ENCODE measurements at regions not wholly inside any gene's neighbourhood (a gene's known extent, or its start where the extent isn't known, plus 50 kb on each side); places are given as distances from the start of the nearest gene placed in this dataset.

- no peaks in the 10 kb centered on the region for H3K9me3 ChIP-seq
- no peaks in the 10 kb centered on the region for H3K27me3 ChIP-seq
- H3K4me3 ChIP-seq = no peak overlapping the region
- TF ChIP-seq POLR2A (IDR thresholded peaks at IDR 0.05) = no peak
- no peak for TF ChIP-seq EP300 (IDR thresholded peaks at IDR 0.05)
- TF ChIP-seq POLR2AphosphoS5 (IDR thresholded peaks at IDR 0.05) = no peak
- TF ChIP-seq CTCF (IDR thresholded peaks at IDR 0.05) = no peak
- no peaks in the 10 kb centered on the region for H3K4me1 ChIP-seq
- intact Hi-C loops (cut with DNase I; ENCODE audit: low total_unique reads) = no loop called here
- DNase-seq = no peak
- H3K27ac ChIP-seq = no peak overlapping the region
- no peaks in the 10 kb centered on the region for H3K36me3 ChIP-seq
- 69 to 86% (median 81%) methylated on average over 1 of the region's 1 CpG for WGBS, 5 donors
Observed at GRCh38 chr6:18845896-18846295, 458.7 kb downstream of the RNF144B start.

- H3K9me3 ChIP-seq = no peaks in the 10 kb centered on the region
Observed at GRCh38 chr6:18846327-18846726, 459.2 kb downstream of the RNF144B start.

GRCh38 chr6:18861204-18861603 lies 474.1 kb downstream of the RNF144B start:
- no peaks in the 10 kb centered on the region for H3K9me3 ChIP-seq
- no peak for TF ChIP-seq POLR2AphosphoS5 (IDR thresholded peaks at IDR 0.05)
- TF ChIP-seq POLR2A (IDR thresholded peaks at IDR 0.05) = no peak
- TF ChIP-seq CTCF (IDR thresholded peaks at IDR 0.05) = no peak
- no peak for TF ChIP-seq EP300 (IDR thresholded peaks at IDR 0.05)
- no peaks in the 10 kb centered on the region for H3K36me3 ChIP-seq
- H3K27ac ChIP-seq = no peak overlapping the region
- H3K27me3 ChIP-seq = no peaks in the 10 kb centered on the region
- 0 to 53% (median 26%) methylated on average over 3 of the region's 3 CpGs for WGBS, 5 donors
- no peak overlapping the region for H3K4me3 ChIP-seq
- no peak for DNase-seq
- no peaks in the 10 kb centered on the region for H3K4me1 ChIP-seq
- intact Hi-C loops (cut with DNase I; ENCODE audit: low total_unique reads) = no loop called here

More at GRCh38 chr6:18846327-18846726, 459.2 kb downstream of the RNF144B start:
- intact Hi-C loops (cut with DNase I; ENCODE audit: low total_unique reads) = no loop called here
- Histone ChIP-seq H3K27me3 (no peaks in the 10 kb centered on the region), H3K4me1 (no peaks in the 10 kb centered on the region), H3K27ac (no peak overlapping the region), H3K4me3 (no peak overlapping the region), H3K36me3 (no peaks in the 10 kb centered on the region)
- DNase-seq = no peak
- 87 to 92% (median 89%) methylated on average over 3 of the region's 3 CpGs for WGBS, 5 donors
- TF ChIP-seq POLR2AphosphoS5 (IDR thresholded peaks at IDR 0.05) (no peak), POLR2A (IDR thresholded peaks at IDR 0.05) (no peak), EP300 (IDR thresholded peaks at IDR 0.05) (no peak), CTCF (IDR thresholded peaks at IDR 0.05) (no peak)

- whole genome bisulfite sequencing, 5 donors = 24 to 39% (median 37%) methylated on average over 2 of the region's 2 CpGs
- no peaks in the 10 kb centered on the region for H3K36me3 ChIP-seq
- H3K4me3 ChIP-seq = no peak overlapping the region
- no peaks in the 10 kb centered on the region for H3K4me1 ChIP-seq
- no peaks in the 10 kb centered on the region for H3K9me3 ChIP-seq
- H3K27me3 ChIP-seq = no peaks in the 10 kb centered on the region
- no peak for TF ChIP-seq POLR2A (IDR thresholded peaks at IDR 0.05)
- no peak overlapping the region for H3K27ac ChIP-seq
- intact Hi-C loops (cut with DNase I; ENCODE audit: low total_unique reads) = no loop called here
- DNase-seq = no peak
Observed at GRCh38 chr6:18883268-18883667, 496.1 kb downstream of the RNF144B start.

GRCh38 chr6:18883851-18884250 lies 496.7 kb downstream of the RNF144B start:
- Histone ChIP-seq H3K27ac (no peak overlapping the region), H3K4me1 (no peaks in the 10 kb centered on the region), H3K9me3 (no peaks in the 10 kb centered on the region), H3K4me3 (no peak overlapping the region), H3K27me3 (no peaks in the 10 kb centered on the region), H3K36me3 (no peaks in the 10 kb centered on the region)
- intact Hi-C loops (cut with DNase I; ENCODE audit: low total_unique reads) = no loop called here
- 39 to 59% (median 45%) methylated on average over 3 of the region's 3 CpGs for WGBS, 5 donors
- TF ChIP-seq CTCF (IDR thresholded peaks at IDR 0.05) (no peak), EP300 (IDR thresholded peaks at IDR 0.05) (no peak), POLR2A (IDR thresholded peaks at IDR 0.05) (no peak), POLR2AphosphoS5 (IDR thresholded peaks at IDR 0.05) (no peak)
- no peak for DNase-seq
